Occipital lobe (tissue), 1 donor: ENCODE measurements at regions not wholly inside any gene's neighbourhood (a gene's known extent, or its start where the extent isn't known, plus 50 kb on each side); places are given as distances from the start of the nearest gene placed in this dataset.

Source experiments
- DNase-seq: peaks from one replicate; lab custom pipeline; 2025; lab: John Stamatoyannopoulos, UW

DNA sequence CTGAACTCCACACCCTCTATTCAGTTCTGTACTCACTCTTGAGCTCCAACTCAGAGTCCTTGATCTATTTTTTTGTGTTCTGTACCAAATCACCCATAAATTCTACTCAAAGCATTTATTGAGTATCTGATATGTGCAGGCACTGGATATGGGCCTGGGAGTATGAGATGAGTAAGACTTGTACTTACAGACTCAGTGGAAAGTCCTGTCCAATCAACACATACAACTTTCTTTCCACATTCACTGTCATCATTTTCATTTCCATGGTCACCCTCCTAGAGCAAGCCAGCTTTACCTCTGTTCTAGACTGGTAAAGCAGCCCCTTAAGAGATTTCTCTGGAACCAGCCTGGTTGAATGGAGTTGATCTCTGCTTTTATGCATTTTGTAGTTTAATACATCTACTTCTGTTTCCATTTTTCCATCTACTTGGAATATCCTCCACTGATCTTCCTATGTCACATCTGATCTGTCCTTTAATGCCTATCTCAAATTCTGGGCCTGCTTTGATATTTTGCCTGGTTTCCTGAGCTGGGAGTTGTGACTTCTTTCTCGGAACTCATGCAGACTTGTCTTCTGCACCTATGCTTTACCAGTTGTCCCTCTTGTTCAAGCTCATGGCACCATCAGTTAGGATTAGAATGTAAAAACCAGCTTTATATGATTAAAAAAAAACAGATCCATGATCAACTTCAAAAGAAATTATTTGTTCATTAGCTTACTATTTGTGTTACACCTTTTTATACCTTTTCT lies 96.9 kb upstream of the GLS start:
- no peak for DNase-seq

DNA sequence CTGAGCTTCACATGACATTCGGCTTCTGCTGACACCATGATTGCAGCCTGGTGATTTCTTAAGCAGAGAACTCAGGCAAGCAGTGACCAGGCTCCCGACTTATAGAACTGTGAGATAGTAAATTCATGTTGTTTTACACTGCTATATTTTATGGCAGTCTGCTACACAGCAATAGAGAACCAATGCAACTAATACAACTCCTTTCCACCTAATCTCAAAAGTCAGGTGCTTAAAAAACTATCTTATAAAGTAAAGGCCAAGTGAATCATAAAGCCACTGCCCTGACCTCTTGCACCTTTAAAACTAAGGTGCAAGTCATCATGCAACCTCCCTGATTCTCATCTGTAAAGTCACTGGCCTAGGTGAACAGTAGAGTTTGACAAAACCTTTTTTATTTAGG lies 95.3 kb upstream of the GLS start:
- no peak for DNase-seq

DNA sequence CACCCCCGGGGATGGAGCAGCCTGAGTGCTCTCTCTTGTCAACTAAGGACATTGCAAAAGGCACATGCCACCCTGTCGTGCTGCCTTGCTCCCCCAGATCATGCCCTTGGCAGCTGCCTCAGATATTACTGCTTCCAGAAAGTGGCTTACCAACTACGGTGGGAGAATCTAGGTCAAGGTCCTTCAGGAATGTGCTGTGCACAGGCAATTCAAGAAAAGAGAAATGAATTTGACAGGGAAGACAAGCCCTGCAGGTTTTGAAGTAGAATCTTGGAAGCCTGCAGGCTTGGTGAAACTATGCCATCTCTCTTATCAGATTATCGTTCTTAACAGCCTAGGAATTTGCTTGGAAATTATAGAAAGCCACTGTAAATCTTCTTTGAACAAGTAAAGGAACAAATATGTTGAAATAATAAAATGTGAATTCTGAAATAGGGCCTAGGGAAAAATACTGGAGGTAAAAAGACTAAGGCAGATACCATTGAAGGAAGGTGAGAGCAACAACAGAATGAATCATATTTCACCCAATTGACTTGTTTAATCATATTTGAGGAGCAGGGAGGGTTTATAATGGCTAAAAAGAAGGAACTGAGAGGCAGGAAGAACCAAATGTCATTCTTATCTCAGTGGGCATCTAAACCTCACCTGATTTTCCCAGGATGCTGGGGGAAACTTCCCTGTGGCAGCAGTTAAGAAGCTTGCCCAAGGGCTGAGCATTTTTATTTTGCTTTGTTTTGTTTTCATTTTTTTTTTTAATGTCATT lies 94.0 kb upstream of the GLS start:
- DNase-seq: no peak

DNA sequence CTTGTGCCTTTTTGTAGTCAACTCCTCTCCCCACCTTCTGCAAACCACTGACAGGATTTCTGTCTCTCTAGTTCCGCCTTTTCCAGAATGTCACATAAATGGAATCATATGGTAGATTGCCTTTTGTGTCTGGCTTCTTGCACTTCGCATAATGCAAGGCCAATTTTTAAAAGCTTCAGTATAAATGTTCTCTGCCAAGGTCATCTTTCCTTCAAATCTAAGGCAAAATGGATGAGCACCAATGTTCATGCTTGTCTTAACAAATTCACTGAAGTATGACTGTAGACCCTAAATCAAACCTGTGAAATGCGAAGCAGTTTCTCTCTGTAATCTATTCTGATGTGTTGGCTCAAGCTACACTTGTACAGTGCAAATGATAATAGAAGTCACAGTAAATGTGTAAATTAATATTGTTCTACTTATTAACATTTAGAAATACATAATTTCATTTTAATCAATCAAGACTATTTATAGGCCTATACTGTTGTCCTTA lies 92.8 kb upstream of the GLS start:
- no peak for DNase-seq

DNA sequence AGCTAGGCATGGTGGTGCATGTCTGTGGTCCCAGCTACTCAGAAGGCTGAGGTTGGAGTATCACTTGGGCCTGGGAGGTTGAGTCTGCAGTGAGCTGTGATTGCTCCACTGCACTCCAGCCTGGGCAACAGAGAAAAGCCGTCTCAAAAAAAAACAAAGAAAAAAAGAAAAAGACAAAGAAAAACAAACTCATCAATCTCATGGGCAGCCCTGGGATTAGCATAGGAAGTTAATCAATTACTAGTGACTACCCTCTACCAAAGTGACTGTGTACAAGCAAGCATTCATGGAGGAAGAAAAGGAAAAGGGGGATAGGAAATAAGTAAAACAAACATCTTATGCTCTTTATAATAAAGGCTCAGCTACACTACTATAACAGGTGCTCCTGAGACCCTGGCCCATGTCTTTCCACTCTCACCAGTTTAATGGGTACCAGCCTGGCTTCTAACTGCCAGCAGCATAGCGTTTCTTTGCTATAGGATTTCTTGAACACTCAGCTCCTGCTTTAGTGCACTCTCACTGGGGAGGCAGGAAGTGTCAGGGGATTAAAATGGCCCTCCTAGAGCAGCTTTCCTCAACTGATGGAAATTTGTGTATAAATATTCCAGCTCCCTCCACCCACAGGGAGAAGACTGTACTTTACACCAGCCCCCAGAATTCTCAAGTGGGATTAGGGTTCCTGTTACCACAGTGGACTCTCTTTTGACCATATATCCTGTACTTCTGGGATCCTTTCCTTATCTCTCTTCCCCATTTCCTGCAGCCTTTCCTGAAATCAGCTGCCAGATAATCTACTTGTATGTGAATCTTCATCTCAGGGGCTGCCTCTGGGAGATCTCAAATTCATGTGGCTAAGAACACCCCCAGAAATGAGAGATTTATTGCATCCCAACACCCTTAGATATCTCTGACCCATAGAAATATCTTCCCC lies 91.3 kb upstream of the GLS start:
- no peak for DNase-seq

DNA sequence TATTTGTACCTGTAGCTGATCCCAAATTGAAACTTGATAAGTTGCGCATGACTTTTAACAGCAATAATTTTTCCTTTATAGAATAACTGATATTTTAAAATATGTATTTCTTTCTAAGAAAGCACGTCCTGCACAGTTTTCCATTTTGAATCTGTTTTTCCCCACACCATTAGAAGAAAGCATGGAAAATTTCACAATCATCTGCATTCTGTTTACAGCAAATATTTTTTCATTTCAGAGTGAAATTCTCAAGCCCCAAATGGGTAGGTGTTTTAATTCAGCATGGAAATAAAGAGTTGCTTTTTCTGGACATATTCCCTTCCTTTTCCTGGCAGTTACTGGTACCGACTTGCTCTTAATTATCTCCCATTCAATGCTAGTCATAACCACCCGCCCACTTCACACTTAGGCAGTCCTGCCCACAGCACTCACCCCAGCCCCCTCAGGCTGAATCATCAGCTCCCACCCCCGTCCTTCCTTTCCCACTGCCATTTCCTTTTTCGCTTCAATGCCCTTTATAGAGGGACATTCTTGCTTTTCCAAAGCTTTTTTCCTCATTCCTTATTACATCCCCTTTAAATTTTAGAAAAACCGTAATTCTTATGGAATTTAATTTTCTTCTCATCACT lies 89.2 kb upstream of the GLS start:
- peak; percentile 52 for DNase-seq

DNA sequence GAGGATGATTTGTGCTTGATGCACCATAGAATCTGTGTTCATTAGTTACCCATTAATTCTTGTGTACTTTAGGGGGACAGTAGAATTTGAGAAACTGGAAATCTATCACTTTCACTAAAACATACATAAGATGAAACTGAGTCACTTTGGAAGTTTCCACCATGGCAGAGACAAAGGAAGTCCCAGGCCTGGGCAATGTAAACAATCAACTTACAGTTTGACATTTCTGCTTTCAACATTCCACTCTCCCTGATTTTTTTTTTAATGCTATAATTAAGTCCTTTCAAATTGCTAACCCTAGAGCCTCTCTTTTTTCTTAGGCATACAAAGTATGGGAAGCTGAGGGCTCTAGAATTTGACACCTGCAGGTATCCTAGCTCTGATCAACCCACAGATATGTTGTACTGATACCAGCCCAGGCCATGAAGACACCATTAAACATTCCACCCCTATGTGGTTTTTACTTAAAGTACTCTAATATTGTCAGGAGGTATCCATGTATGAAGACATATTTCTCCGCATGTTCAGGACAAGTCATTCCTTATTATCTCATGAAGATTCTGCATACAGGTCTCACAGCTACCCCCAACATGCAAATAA lies 88.5 kb upstream of the GLS start:
- DNase-seq: no peak

DNA sequence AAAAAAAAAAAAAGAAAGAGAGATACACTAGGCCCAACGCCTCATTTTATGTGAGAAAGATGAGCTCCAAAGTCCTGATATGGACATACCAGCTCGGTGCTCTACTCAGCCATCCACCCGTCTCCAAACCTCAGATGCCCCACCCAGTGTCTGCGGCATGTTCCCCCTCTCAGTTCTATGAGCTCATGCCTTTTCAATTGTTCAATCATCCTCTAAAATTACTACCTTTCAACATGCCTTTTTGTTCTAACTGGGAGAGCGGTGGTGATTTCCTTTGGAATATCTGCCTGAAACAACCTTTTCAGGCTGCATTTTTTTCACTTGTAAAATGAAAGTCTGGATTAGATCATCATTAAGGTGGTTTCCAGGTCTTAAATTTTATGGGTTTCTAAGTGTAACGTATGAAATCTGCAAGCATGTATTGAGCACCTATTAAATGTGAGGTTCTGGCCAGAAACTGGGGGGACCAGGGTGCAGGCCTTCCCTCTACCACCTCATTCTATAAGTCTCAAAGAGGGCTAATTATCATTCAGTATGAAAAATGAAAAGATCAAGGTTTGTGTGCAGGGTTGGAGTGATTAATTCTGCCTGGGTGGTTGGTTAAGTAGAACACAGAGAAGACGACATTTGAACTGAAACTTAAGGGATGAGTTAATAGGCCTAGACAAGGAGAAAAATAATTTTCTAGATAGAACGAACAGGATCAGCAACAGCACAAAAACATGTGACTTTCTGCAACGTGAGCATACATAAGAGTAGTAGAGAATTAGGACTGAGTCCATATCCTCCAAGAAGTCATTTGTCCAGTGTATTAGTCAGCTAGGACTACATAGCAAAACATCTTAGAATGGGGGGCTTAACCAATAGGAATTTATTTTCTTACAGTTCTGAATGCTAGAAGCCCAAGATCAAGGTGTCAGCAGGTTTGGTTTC lies 87.4 kb upstream of the GLS start:
- DNase-seq: no peak

DNA sequence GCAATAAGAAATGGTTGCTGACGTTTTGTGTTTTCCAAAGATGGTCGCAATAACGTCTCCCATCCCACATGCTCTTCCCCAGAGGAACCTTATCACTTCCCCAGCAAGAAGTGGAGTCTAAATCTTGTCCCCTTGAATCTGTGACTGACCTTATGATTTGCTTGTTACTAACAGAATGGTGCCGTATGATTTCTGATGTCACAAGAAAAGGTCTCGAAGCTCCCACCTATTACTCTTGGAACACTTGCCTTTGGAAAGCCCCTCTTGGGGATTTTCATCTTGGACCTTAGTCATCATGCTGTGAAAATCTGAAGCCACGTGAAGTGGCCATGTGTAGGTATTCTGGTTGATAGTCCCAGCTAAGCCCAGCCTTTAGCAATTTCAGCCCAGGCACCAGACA lies 86.2 kb upstream of the GLS start:
- no peak for DNase-seq

DNA sequence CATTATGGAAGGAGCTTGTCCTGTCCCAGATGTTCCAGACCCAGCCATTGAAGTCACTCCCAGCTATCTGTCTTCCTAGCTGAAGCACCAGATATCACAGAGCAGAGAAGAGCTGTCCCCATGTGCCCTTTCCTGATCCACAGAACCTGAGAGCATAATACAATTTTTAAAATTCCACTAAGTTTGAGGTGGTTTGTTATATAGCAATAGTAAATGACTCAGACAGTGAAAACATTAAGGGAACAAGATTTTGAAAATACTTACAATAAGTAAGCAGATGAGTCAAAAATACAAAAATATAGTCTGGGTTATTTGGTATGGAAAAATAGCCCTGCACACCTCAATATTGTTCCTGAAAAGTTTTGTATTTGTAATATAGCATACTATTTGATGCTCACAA lies 85.8 kb upstream of the GLS start:
- DNase-seq: no peak

DNA sequence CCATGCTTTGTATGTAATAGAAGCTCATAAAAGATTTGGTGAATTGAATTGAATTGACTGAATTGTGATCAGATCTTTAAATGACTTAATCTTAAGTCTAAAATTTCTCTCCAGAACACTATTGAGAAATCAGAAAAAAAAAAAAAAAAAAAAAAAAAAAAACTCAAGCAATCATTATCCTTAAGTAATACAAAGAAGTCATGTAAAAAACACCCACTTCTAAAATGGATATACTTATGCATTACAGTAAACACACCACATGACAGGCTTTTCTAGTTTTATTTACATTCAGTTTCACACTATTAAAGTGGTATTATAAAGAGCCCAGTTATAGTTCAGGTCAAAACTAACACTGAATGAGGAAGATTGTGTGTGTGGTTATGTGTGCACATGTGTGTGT lies 84.9 kb upstream of the GLS start:
- no peak for DNase-seq

DNA sequence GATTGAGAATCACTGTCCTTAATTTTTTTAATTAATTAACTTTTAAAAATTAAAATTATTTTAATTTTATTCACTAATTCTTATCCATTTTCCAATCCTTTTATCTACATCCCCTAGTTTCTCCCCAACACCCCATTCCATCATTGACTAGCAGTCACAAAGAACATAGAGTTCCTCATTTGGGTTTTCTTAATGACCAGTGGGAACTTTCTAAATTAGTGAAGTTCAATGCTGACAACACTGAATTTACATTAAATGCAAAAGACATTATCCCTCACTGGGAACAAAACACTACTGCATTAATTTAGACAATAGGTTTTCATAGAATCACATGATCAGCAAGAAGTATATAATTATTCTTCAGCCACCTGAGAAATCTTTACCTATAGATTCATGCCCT lies 80.6 kb upstream of the GLS start:
- DNase-seq: no peak

DNA sequence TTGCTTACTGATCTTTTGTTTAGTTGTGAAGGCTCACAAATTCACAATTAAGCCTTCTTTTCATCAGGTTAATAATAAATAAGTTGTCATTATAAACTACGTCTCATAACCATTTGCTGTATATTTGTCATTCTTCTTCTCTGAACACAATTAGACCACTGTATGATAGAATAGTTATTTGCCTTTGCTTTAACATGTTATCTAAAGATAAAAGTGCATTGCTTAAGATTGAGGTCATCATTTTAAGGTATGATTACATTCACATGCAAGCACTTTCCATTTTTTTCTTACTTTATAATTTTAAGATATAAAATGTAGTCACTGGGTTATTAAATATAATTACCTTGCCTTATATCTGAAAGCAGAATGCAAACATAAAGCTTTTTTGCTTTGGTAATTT lies 80.1 kb upstream of the GLS start:
- DNase-seq: no peak

DNA sequence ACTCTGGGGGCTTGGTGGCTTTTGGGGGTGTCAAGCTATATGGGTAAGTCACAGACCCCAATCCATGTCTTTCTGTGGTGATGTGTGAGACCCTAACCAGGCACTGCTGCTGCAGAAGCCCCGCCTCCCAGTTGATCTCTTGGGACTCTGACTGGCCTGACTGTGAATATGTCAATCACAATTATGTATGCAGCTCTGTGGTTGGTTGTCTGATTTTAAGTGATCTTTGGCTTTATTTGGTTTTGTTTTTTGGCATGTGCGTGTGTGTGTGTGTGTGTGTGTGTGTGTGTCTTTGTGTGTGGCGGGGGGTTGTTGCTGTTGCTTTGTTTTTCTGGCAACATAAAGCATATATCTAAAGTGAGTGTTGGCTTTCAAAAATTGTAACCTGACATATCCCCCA lies 78.5 kb upstream of the GLS start:
- DNase-seq: no peak

DNA sequence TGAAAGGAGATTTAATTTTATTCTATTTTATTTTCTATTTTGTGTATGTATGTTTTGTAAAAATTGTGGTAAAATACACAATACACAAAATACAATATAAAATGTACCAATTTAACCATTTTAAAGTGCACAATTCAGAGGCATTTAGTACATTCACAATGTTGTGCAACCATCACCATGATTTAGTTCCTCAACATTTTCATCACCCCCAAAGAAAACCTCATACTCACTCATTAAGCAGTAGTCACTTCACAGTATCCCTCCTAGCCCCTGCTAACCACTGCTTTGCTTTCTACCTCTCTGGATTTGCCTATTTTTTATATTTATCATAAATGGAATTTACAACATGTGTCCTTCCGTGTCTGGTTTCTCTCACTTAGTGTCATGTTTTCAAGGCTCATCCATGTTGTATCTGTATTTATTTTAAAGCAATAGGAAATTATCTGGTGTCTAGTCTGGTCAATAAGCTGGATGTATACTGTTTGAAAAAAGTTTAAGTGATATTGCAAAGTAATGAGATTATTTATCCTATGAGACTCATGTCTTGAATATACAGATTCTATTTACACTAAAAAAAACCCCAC lies 77.9 kb upstream of the GLS start:
- DNase-seq: no peak

DNA sequence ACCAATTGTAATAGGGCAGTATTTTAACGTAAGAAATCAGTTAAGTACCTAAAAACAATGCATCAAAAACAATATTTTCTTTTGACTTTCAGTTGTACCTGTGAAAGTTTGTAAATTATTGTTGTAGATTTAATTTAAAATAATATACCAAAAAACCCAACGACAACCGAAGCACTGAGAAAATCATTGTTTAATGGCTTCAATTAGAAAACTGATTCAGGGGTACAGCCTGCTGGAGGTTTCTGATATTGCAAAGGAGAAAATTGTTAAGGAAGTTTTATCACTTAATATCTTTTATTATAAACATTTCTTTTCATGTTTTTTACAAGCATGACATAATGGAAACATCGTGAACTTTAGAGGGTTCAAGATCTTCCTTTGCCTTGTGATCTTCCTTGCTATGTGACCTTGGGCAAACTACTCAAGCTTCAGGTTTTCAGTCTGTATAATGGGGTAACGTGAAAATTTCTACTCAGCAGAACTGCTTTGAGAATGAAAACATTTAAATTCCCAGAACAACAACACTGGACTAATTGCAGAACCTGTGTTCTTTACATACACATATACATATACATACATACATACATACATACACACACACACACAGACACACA lies 76.3 kb upstream of the GLS start:
- DNase-seq: no peak

DNA sequence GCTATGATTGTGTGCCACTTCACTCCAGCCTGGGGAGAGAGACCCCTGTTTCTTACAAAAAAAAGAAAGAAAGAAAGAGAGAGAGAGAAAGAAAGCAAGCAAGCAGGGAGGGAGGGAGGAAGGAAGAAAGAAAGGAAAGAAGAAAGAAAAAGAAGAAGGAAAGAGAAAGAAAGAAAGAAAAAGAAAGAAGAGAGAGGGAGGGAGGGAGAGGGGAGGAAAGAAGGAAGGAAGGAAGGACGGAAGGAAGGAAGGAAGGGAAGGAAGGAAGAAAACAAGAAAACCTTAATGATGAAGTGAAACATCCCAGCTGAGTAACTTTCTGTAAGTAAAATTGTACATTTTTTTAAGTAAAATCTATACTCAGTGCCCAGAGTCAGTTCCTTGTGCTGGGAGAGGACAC lies 75.5 kb upstream of the GLS start:
- no peak for DNase-seq

DNA sequence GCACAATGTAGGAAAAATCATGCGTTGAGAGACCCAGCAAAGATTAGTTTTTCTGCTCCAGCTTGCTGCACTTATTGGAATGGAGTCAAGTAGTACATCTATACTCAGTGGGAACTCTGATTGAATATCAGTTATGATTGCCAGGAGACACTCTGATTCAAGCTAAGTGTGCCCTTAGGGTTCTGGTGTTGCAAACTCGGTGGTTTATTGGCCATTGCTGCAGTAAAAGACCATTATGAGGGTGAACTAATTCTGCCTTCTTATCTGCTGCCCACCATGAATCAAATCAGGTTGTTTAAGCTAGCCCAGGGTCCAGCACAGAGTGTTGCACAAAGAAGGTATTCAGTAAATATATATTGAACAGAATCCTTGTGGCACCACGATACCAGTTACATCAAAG lies 74.8 kb upstream of the GLS start:
- no peak for DNase-seq

DNA sequence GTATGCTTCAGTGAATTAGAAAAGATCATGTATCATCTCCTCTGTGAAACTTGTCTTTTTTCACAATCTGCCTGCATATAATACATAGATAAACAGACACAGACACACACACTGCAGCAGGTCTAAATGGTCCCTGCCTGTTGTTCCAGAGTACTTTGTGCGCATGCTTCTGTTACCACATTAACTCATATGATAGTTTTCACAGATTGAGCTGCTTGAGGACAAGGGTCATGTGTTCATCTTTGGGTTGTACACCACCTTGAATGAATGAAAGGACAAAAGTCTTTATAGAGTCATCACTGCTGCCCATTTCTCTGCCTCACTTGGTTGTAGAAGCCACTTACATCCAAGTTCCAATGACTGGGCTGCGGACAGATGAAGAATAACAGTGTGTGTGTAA lies 72.7 kb upstream of the GLS start:
- DNase-seq: no peak
